ENCODE measurements at regions not wholly inside any gene's neighbourhood (a gene's known extent, or its start where the extent isn't known, plus 50 kb on each side); places are given as distances from the start of the nearest gene placed in this dataset.

- TF ChIP-seq, protein P1, sequence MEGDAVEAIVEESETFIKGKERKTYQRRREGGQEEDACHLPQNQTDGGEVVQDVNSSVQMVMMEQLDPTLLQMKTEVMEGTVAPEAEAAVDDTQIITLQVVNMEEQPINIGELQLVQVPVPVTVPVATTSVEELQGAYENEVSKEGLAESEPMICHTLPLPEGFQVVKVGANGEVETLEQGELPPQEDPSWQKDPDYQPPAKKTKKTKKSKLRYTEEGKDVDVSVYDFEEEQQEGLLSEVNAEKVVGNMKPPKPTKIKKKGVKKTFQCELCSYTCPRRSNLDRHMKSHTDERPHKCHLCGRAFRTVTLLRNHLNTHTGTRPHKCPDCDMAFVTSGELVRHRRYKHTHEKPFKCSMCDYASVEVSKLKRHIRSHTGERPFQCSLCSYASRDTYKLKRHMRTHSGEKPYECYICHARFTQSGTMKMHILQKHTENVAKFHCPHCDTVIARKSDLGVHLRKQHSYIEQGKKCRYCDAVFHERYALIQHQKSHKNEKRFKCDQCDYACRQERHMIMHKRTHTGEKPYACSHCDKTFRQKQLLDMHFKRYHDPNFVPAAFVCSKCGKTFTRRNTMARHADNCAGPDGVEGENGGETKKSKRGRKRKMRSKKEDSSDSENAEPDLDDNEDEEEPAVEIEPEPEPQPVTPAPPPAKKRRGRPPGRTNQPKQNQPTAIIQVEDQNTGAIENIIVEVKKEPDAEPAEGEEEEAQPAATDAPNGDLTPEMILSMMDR (IDR thresholded peaks at IDR 0.05) = no peak
- TF ChIP-seq POLR2A (IDR thresholded peaks at IDR 0.05) = no peak
Measured at GRCh38 chr7:106457678-106458077, 172.9 kb upstream of the NAMPT start.
